Upper lobe of left lung (tissue), 6 donors: ENCODE measurements at regions not wholly inside any gene's neighbourhood (a gene's known extent, or its start where the extent isn't known, plus 50 kb on each side); places are given as distances from the start of the nearest gene placed in this dataset.
A peak's percentile ranks its signal among the peaks of the same experiment; 100 is the strongest.

Source experiments
- ATAC-seq, 2 donors: fragments of 200-7000 bp; cut with Tn5 transposase; one replicate each; pipeline ENCODE4 v1.9.1; 2022; ENCODE audit warnings: mild to moderate bottlenecking in 2 of 2, moderate library complexity in 2 of 2; ENCODE audit not compliant: low FRiP score in 2 of 2
- DNase-seq, 2 donors: peaks; one replicate each; pipeline ENCODE4 v3.0.0-alpha.2; 2019 to 2020
- H3K27ac ChIP-seq, 4 donors: fragments of 200-600 bp; sonication (generic); one replicate each; pipeline ENCODE4 v1.5.1; 2016 to 2019
- H3K27me3 ChIP-seq, 4 donors: fragments of 200-600 bp; sonication (generic); one replicate each; pipeline ENCODE4 v1.5.1; 2017 to 2019
- H3K36me3 ChIP-seq, 4 donors: fragments of 200-600 bp; sonication (generic); one replicate each; pipeline ENCODE4 v1.5.1; 2016 to 2019
- H3K4me1 ChIP-seq, 4 donors: fragments of 200-600 bp; sonication (generic); one replicate each; pipeline ENCODE4 v1.5.1; 2018 to 2019
- H3K4me3 ChIP-seq, 4 donors: fragments of 200-600 bp; sonication (generic); one replicate each; pipeline ENCODE4 v1.5.1; 2017 to 2019; ENCODE audit warnings: mild to moderate bottlenecking in 2 of 4, moderate library complexity in 1 of 4
- H3K9me3 ChIP-seq, 4 donors: fragments of 200-600 bp; sonication (generic); one replicate each; pipeline ENCODE4 v1.5.1; 2018 to 2019
- CTCF ChIP-seq, 6 experiments: fragments of 450-650 bp in 4 of 6; fragments of 200-600 bp in 2 of 6; sonication (generic) in 2 of 6; IDR thresholded peaks; one replicate each; pipeline ENCODE4 v1.5.1; 2016 to 2019; ENCODE audit warnings: antibody characterized with exemption in 6 of 6
- EP300 ChIP-seq, 4 donors: sonication (generic); formaldehyde crosslinking; IDR thresholded peaks; one replicate each; pipeline ENCODE4 v1.5.1; 2017; ENCODE audit warnings: antibody characterized with exemption in 4 of 4, control low read depth in 2 of 4
- POLR2A ChIP-seq, 4 donors: fragments of 450-650 bp; IDR thresholded peaks; one replicate each; pipeline ENCODE4 v1.5.1; 2016 to 2017; ENCODE audit warnings: antibody characterized with exemption in 4 of 4, mild to moderate bottlenecking in 2 of 4
- POLR2AphosphoS5 ChIP-seq, 2 donors: sonication (generic); formaldehyde crosslinking; IDR thresholded peaks; one replicate each; pipeline ENCODE4 v1.5.1; 2017; ENCODE audit warnings: antibody characterized with exemption in 2 of 2
- WGBS, 2 donors: methylation state at CpG; one replicate each; pipeline ENCODE4 v1.1.5; 2017 to 2018; 5-methylcytosine and 5-hydroxymethylcytosine counted together
- donor health status: DM: no; HTN: no; CAD: no; lungs with moderate emphysema.
- donor health status: DM: no; HTN: yes; CAD: no; lungs with severe emphysema.

GRCh38 chr6:6885521-6886170 is 222.1 kb upstream of the RREB1 start:
- Histone ChIP-seq H3K9me3 (no peaks in the 10 kb centered on the region), H3K27me3 (no peaks in the 10 kb centered on the region), H3K36me3 (no peaks in the 10 kb centered on the region), H3K4me3 (peak overlapping the region in 1 of 4 donors; percentile 0), H3K27ac (peak overlapping the region; percentile 69 to 89 (median 84)), H3K4me1 (peaks cover 0 to 18% (median 10%) of the 10 kb centered on the region in 4 donors)
- DNase-seq (peak; percentile 83 to 91), ATAC-seq (peak; percentile 73 to 78)
- 49 to 59% methylated on average over 11 to 16 of the region's 16 CpGs for WGBS, 2 donors
- peak in 1 of 4 donors; percentile 75 for TF ChIP-seq POLR2A (IDR thresholded peaks at IDR 0.05)
- TF ChIP-seq CTCF (IDR thresholded peaks at IDR 0.05): no peak
- peak; percentile 83 to 88 for TF ChIP-seq POLR2AphosphoS5 (IDR thresholded peaks at IDR 0.05)
- peak in 3 of 4 donors; percentile 79 to 96 (median 83) for TF ChIP-seq EP300 (IDR thresholded peaks at IDR 0.05)

- H3K36me3 ChIP-seq: no peaks in the 10 kb centered on the region
- peak overlapping the region in 1 of 4 donors; percentile 0 for H3K4me3 ChIP-seq
- DNase-seq: peak in 1 of 2 donors; percentile 61
- peaks cover 0 to 21% (median 14%) of the 10 kb centered on the region in 4 donors for H3K4me1 ChIP-seq
- ATAC-seq: peak; percentile 44 to 51
- TF ChIP-seq EP300 (IDR thresholded peaks at IDR 0.05): no peak
- TF ChIP-seq CTCF (IDR thresholded peaks at IDR 0.05): no peak
- TF ChIP-seq POLR2AphosphoS5 (IDR thresholded peaks at IDR 0.05): no peak
- TF ChIP-seq POLR2A (IDR thresholded peaks at IDR 0.05): no peak
- 72 to 82% methylated on average over 11 to 13 of the region's 13 CpGs for WGBS, 2 donors
- H3K27ac ChIP-seq: peak overlapping the region; percentile 69 to 89 (median 84)
- H3K27me3 ChIP-seq: no peaks in the 10 kb centered on the region
- H3K9me3 ChIP-seq: no peaks in the 10 kb centered on the region
Measured at GRCh38 chr6:6886171-6886885, 221.4 kb upstream of the RREB1 start.

GRCh38 chr6:6886886-6887285 is 220.9 kb upstream of the RREB1 start:
- no peak overlapping the region for H3K4me3 ChIP-seq
- 94 to 100% methylated on average over 2 to 9 of the region's 9 CpGs for WGBS, 2 donors
- ATAC-seq: no peak
- H3K4me1 ChIP-seq: peaks cover under 1 to 22% (median 15%) of the 10 kb centered on the region in 4 donors
- peak overlapping the region in 3 of 4 donors; percentile 80 to 89 (median 87) for H3K27ac ChIP-seq
- DNase-seq: no peak
- H3K27me3 ChIP-seq: no peaks in the 10 kb centered on the region
- no peaks in the 10 kb centered on the region for H3K36me3 ChIP-seq
- H3K9me3 ChIP-seq: no peaks in the 10 kb centered on the region
- TF ChIP-seq POLR2A (IDR thresholded peaks at IDR 0.05): no peak
- no peak for TF ChIP-seq CTCF (IDR thresholded peaks at IDR 0.05)
- no peak for TF ChIP-seq POLR2AphosphoS5 (IDR thresholded peaks at IDR 0.05)
- TF ChIP-seq EP300 (IDR thresholded peaks at IDR 0.05): no peak

- 65 to 82% methylated on average over 4 of the region's 4 CpGs for WGBS, 2 donors
- no peak overlapping the region for H3K4me3 ChIP-seq
- TF ChIP-seq POLR2A (IDR thresholded peaks at IDR 0.05) (no peak), CTCF (IDR thresholded peaks at IDR 0.05) (no peak), EP300 (IDR thresholded peaks at IDR 0.05) (no peak), POLR2AphosphoS5 (IDR thresholded peaks at IDR 0.05) (no peak)
- no peaks in the 10 kb centered on the region for H3K27me3 ChIP-seq
- H3K9me3 ChIP-seq: no peaks in the 10 kb centered on the region
- H3K4me1 ChIP-seq: peaks cover 8 to 33% (median 18%) of the 10 kb centered on the region in 4 donors
- H3K27ac ChIP-seq: peak overlapping the region in 2 of 4 donors; percentile 63 to 65
- H3K36me3 ChIP-seq: no peaks in the 10 kb centered on the region
- no peak for DNase-seq
- no peak for ATAC-seq
Measured at GRCh38 chr6:6889601-6890000, 218.2 kb upstream of the RREB1 start.
